HUES48 (cell line): ENCODE measurements at regions not wholly inside any gene's neighbourhood (a gene's known extent, or its start where the extent isn't known, plus 50 kb on each side); places are given as distances from the start of the nearest gene placed in this dataset.

Experiments used
- H3K27ac ChIP-seq: one replicate; pipeline ENCODE4 v1.7.0; 2013; ENCODE audit warnings: low read depth, low read length, inconsistent platforms
- H3K27me3 ChIP-seq: 2 replicates; pipeline ENCODE4 v1.6.1; 2013; ENCODE audit warnings: mild to moderate bottlenecking, low read length; ENCODE audit not compliant: control insufficient read depth, insufficient read depth
- H3K36me3 ChIP-seq: 2 replicates; pipeline ENCODE4 v1.6.1; 2013; ENCODE audit warnings: low read length; ENCODE audit not compliant: control insufficient read depth, insufficient read depth
- H3K4me1 ChIP-seq: 2 replicates; pipeline ENCODE4 v1.6.1; 2013; ENCODE audit warnings: mild to moderate bottlenecking, low read length; ENCODE audit not compliant: control insufficient read depth, insufficient read depth
- H3K4me3 ChIP-seq: 2 replicates; pipeline ENCODE4 v1.5.1; 2013; ENCODE audit warnings: mild to moderate bottlenecking, low read depth, low read length
- H3K9ac ChIP-seq: 2 replicates; pipeline ENCODE4 v1.6.1; 2013; ENCODE audit warnings: mild to moderate bottlenecking, low read depth, low read length, moderate library complexity
- H3K9me3 ChIP-seq: 2 replicates; pipeline ENCODE4 v1.6.1; 2013; ENCODE audit warnings: low read length; ENCODE audit not compliant: control insufficient read depth, insufficient read depth

- no peak overlapping the region for H3K9ac ChIP-seq
- no peaks in the 10 kb centered on the region; the same call in 1 of the 2 replicates for H3K27me3 ChIP-seq
- peaks cover 15% of the 10 kb centered on the region for H3K4me1 ChIP-seq
- H3K36me3 ChIP-seq: no peaks in the 10 kb centered on the region
- H3K27ac ChIP-seq: no peak overlapping the region
- peaks cover 10% of the 10 kb centered on the region; the same call in 1 of the 2 replicates for H3K9me3 ChIP-seq
- H3K4me3 ChIP-seq: no peak overlapping the region
These were observed 275.4 kb upstream of the NR5A2 start for GRCh38 chr1:199751962-199752687.

- Histone ChIP-seq H3K36me3 (no peaks in the 10 kb centered on the region), H3K27me3 (no peaks in the 10 kb centered on the region; the same call in 1 of the 2 replicates), H3K9me3 (peaks cover 10% of the 10 kb centered on the region; the same call in 1 of the 2 replicates), H3K27ac (no peak overlapping the region), H3K4me3 (no peak overlapping the region), H3K4me1 (peaks cover 13% of the 10 kb centered on the region), H3K9ac (no peak overlapping the region)
These were observed 274.9 kb upstream of the NR5A2 start for GRCh38 chr1:199752688-199753027.

- H3K36me3 ChIP-seq: no peaks in the 10 kb centered on the region
- H3K27me3 ChIP-seq: no peaks in the 10 kb centered on the region
- H3K4me3 ChIP-seq: no peak overlapping the region
- peaks cover 5% of the 10 kb centered on the region for H3K4me1 ChIP-seq
- H3K9ac ChIP-seq: no peak overlapping the region
- no peak overlapping the region for H3K27ac ChIP-seq
- peaks cover 10% of the 10 kb centered on the region; the same call in 1 of the 2 replicates for H3K9me3 ChIP-seq
These were observed 274.0 kb upstream of the NR5A2 start for GRCh38 chr1:199753513-199753912.

GRCh38 chr1:199756066-199756465, 271.4 kb upstream of the NR5A2 start:
- H3K36me3 ChIP-seq: no peaks in the 10 kb centered on the region
- peaks cover 10% of the 10 kb centered on the region; the same call in 1 of the 2 replicates for H3K9me3 ChIP-seq
- no peak overlapping the region for H3K4me3 ChIP-seq
- H3K27me3 ChIP-seq: no peaks in the 10 kb centered on the region
- H3K4me1 ChIP-seq: peaks cover 5% of the 10 kb centered on the region
- no peak overlapping the region for H3K9ac ChIP-seq
- H3K27ac ChIP-seq: no peak overlapping the region

- no peak overlapping the region for H3K9ac ChIP-seq
- H3K27me3 ChIP-seq: no peaks in the 10 kb centered on the region
- no peaks in the 10 kb centered on the region for H3K36me3 ChIP-seq
- H3K27ac ChIP-seq: no peak overlapping the region
- peaks cover 3% of the 10 kb centered on the region; the same call in 1 of the 2 replicates for H3K9me3 ChIP-seq
- H3K4me1 ChIP-seq: peaks cover 5% of the 10 kb centered on the region
- no peak overlapping the region for H3K4me3 ChIP-seq
These were observed 268.8 kb upstream of the NR5A2 start for GRCh38 chr1:199758626-199759255.

- no peaks in the 10 kb centered on the region for H3K27me3 ChIP-seq
- no peak overlapping the region for H3K4me3 ChIP-seq
- no peak overlapping the region for H3K9ac ChIP-seq
These were observed 268.2 kb upstream of the NR5A2 start for GRCh38 chr1:199759268-199759730.

GRCh38 chr1:199762572-199762971, 264.9 kb upstream of the NR5A2 start:
- Histone ChIP-seq H3K27ac (no peak overlapping the region), H3K9ac (no peak overlapping the region), H3K4me3 (no peak overlapping the region), H3K36me3 (no peaks in the 10 kb centered on the region), H3K9me3 (peaks cover 11% of the 10 kb centered on the region; the same call in 1 of the 2 replicates), H3K27me3 (no peaks in the 10 kb centered on the region), H3K4me1 (no peaks in the 10 kb centered on the region)

More at GRCh38 chr1:199759268-199759730, 268.2 kb upstream of the NR5A2 start:
- Histone ChIP-seq H3K36me3 (no peaks in the 10 kb centered on the region), H3K9me3 (no peaks in the 10 kb centered on the region), H3K27ac (no peak overlapping the region), H3K4me1 (peaks cover 5% of the 10 kb centered on the region)

GRCh38 chr1:199766218-199766792, 261.2 kb upstream of the NR5A2 start:
- no peak overlapping the region for H3K27ac ChIP-seq
- no peak overlapping the region for H3K9ac ChIP-seq
- no peak overlapping the region for H3K4me3 ChIP-seq
- peaks cover 11% of the 10 kb centered on the region; the same call in 1 of the 2 replicates for H3K9me3 ChIP-seq
- H3K27me3 ChIP-seq: no peaks in the 10 kb centered on the region
- H3K4me1 ChIP-seq: no peaks in the 10 kb centered on the region
- no peaks in the 10 kb centered on the region for H3K36me3 ChIP-seq

- no peak overlapping the region for H3K4me3 ChIP-seq
- H3K36me3 ChIP-seq: no peaks in the 10 kb centered on the region
- H3K27ac ChIP-seq: no peak overlapping the region
- H3K9ac ChIP-seq: no peak overlapping the region
- H3K4me1 ChIP-seq: no peaks in the 10 kb centered on the region
- H3K9me3 ChIP-seq: peaks cover 11% of the 10 kb centered on the region; the same call in 1 of the 2 replicates
- no peaks in the 10 kb centered on the region for H3K27me3 ChIP-seq
These were observed 259.8 kb upstream of the NR5A2 start for GRCh38 chr1:199767700-199768099.

GRCh38 chr1:199774433-199775089, 252.9 kb upstream of the NR5A2 start:
- H3K27me3 ChIP-seq: no peaks in the 10 kb centered on the region
- no peak overlapping the region for H3K27ac ChIP-seq
- no peaks in the 10 kb centered on the region for H3K9me3 ChIP-seq
- no peak overlapping the region for H3K4me3 ChIP-seq
- H3K9ac ChIP-seq: no peak overlapping the region
- no peaks in the 10 kb centered on the region for H3K4me1 ChIP-seq
- no peaks in the 10 kb centered on the region for H3K36me3 ChIP-seq
